Urinary bladder (tissue), 4 donors: ENCODE measurements at regions not wholly inside any gene's neighbourhood (a gene's known extent, or its start where the extent isn't known, plus 50 kb on each side); places are given as distances from the start of the nearest gene placed in this dataset. TPM values are rescaled to one million over a fixed set of nuclear protein-coding genes. Genes with fewer than 3 reads are reported as not detected.

ENCODE experiments used
- DNase-seq: peaks from one replicate; pipeline ENCODE4 v3.0.0-alpha.2; 2015; ENCODE audit errors: extremely low spot score
- H3K27ac ChIP-seq: one replicate; pipeline ENCODE4 v1.5.1; 2013; ENCODE audit warnings: low read depth, mild to moderate bottlenecking, moderate library complexity
- H3K36me3 ChIP-seq: one replicate; pipeline ENCODE4 v1.6.1; 2013; ENCODE audit warnings: mild to moderate bottlenecking, moderate library complexity; ENCODE audit not compliant: insufficient read depth
- H3K4me1 ChIP-seq: one replicate; pipeline ENCODE4 v1.6.1; 2013; ENCODE audit warnings: mild to moderate bottlenecking, moderate library complexity; ENCODE audit not compliant: insufficient read depth
- H3K4me3 ChIP-seq: one replicate; pipeline ENCODE4 v1.5.1; 2013; ENCODE audit warnings: low read depth, low read length
- WGBS: extraction: QIAGEN DNeasy Blood & Tissue Kit; methylation state at CpG from one replicate; pipeline ENCODE4 v1.1.7; 2013; 5-methylcytosine and 5-hydroxymethylcytosine counted together
- small RNA-seq: library from RNA; depleted of rRNA; stranded (forward); fragments of <200 nt; gene quantifications from one replicate; pipeline ENCODE3, GENCODE V24; 2014
- donor health status: healthy with polysubstance abuse.
- donor health status: healthy.

DNA sequence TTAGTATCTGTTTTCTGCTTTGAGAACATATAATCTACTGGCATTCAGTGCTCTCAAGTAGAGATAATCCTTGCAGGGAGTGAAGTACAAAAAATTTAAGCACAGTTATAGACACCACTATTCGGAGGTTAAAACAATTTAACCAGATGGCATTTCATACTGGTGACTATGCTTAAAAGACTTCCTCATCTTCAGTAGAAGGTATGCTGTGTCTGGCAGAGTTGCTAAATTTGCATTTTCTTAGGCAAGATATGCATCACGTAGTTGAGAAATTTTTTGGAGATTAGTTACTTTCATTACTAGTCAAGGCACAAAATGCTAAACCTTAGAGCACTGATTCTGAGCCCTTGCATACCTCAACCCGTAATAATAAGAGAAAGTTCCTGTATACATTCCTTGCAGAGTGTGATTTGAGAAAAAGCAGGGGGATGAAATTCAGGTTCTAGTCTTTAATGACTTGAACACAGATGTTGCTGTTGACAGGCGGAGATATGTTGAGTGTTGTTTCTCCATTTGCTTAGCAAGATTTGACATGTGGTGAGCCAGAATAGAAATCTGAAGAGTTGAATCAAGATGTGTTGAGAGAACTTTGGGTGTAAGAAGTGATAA is 70.8 kb upstream of the STARD4 start:
- WGBS, result 45% methylated on average over 4 of the region's 4 CpGs
- Histone ChIP-seq H3K27ac (no peak overlapping the region), H3K36me3 (no peaks in the 10 kb centered on the region), H3K4me1 (no peaks in the 10 kb centered on the region), H3K4me3 (no peak overlapping the region)
- DNase-seq, result no peak

DNA sequence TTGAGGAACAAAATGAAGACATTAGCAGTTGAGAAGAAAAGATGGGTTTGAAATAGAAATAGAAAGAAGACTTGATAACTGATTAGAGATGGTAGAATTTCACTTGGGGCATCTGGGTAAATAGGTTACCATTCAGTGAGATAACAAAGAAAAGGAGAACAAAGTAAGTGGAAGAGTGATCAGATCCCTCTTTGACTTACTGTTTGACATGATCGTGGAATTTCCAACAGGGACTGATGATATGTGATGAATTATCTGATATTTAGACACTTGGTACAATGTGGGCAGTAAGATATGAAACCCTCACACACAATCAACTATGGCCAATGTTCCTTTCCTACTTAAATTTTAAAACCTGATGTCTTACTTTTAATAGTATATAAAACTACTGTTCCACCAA is 70.1 kb upstream of the STARD4 start:
- Histone ChIP-seq H3K36me3 (no peaks in the 10 kb centered on the region), H3K4me1 (no peaks in the 10 kb centered on the region), H3K27ac (no peak overlapping the region), H3K4me3 (no peak overlapping the region)
- no peak for DNase-seq
- WGBS, result 94% methylated on average over 1 of the region's 1 CpG

DNA sequence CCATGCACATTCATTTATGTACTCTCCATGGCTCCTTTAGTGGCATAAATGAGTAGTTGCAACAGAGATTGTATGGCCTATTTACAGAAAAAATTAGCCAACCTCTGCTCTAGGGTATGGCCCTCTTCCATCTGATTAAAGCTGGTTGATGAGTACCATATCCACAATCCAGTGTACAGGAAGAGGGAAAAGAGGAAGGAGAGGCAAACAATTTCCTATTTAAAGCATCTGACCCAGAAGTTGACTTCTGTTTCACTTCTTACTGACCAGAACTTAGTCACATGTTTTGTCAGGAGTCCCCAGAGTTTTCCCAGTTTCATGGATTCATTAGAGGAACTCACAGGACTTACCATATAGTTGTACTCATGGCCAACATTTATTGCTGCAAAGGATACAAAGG is 68.6 kb upstream of the STARD4 start:
- Histone ChIP-seq H3K36me3 (no peaks in the 10 kb centered on the region), H3K27ac (no peak overlapping the region), H3K4me1 (no peaks in the 10 kb centered on the region), H3K4me3 (no peak overlapping the region)
- DNase-seq, result no peak

DNA sequence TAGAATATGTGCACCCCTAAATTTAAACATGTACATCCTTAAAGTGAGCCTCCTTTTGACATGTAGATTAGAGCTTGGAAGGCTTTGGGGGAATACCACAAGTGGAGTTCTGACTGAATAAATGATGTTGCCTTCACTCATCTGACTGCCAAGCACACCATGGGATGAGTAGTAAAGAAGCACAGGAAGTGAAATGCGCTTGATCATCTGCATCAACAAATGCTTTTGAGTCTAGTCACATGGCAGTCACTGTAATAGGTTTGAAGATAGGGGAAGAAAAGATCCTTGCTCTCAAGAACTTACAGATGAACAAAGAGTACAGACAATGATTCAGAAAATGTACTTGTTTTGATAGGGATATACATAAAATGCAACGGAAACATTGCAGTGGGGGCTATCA is 62.0 kb upstream of the STARD4 start:
- H3K4me1 ChIP-seq, result no peaks in the 10 kb centered on the region
- no peaks in the 10 kb centered on the region for H3K36me3 ChIP-seq
- no peak for DNase-seq
- WGBS, result 97% methylated on average over 2 of the region's 2 CpGs
- no peak overlapping the region for H3K4me3 ChIP-seq
- H3K27ac ChIP-seq, result no peak overlapping the region

DNA sequence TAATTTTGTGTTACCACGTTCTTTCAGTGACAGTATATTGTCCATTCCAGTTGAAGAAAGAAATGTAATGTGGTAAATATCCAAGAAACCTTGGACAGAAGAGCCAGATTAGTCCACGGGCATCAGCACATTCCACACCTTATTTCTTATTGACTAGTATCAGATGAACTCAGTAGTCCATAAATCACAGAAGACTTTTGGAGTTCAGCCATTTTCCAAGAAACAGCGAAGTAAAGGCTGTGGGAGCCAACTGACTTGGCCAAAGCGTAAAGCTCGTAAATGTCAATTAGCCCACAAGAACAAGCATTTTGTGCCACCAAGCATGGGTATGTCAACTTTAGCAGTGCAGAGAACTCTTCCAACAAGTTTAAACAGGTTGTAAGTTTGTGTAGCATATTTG is 60.2 kb upstream of the STARD4 start:
- DNase-seq, result no peak
- 58% methylated on average over 5 of the region's 5 CpGs for WGBS

DNA sequence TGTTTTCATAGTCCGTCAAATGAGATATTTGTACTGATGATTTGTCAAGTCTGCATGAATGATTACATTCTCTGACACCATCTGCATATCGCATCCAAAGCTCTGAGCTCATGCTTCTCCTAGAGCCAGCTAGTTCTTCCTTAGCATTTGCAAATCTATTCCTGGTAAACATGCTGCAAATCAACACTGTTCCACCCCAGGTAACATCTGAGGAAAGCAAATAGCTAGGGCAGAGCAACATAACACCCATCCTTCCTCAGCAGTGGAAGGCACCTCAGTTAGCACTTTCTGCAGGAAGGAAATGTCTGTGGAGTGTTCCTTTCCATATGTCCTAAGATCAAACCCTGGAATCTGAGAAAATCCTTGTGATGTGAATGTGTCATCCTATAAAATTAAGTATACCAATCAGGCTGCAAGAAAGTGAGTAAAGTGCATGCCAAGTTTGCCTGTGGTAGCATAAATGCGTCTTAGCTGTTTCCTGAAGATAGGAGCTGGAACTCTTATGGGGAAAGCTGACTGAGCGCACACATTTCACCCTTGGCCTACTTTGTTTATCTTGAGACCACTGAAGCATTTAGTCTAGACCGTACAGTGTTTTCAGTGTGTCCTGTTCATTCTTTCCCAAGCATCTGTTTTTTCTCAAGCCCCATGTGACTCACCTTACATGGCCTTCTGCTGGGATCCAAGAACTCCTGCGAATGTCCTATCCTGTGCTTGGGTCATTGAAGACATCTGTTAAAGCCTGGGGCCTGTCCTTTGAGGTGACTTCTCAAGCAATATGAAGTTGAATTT is 50.9 kb upstream of the STARD4 start:
- 44% methylated on average over 6 of the region's 6 CpGs for WGBS
- no peak for DNase-seq
- Histone ChIP-seq H3K36me3 (no peaks in the 10 kb centered on the region), H3K27ac (no peak overlapping the region), H3K4me3 (no peak overlapping the region), H3K4me1 (no peaks in the 10 kb centered on the region)

More for the DNA sequence above, 60.2 kb upstream of the STARD4 start:
- no peak overlapping the region for H3K4me3 ChIP-seq
- H3K27ac ChIP-seq, result no peak overlapping the region
- H3K36me3 ChIP-seq, result no peaks in the 10 kb centered on the region
- no peaks in the 10 kb centered on the region for H3K4me1 ChIP-seq

DNA sequence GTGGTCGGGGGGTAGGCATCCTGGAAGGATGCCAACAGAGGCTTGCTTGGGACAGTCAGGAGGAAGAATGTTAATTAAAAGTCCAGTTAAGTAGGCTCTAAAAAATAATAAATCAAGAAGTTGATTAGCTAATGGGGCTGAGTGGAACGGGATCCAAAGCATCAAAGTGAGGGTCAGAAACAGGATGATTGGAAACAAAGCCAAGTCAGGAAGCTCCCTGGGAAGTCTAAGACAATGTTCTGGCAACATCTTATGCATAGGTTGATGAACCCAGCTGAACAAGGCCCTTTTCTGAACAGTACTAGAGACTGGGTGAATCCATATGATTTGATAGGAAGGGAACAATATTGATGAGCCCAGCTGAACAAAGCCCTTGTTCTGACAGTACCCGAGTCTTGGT is 50.2 kb upstream of the STARD4 start:
- Histone ChIP-seq H3K4me1 (no peaks in the 10 kb centered on the region), H3K4me3 (no peak overlapping the region), H3K27ac (no peak overlapping the region), H3K36me3 (no peaks in the 10 kb centered on the region)
- WGBS, result 76% methylated on average over 3 of the region's 3 CpGs
- DNase-seq, result no peak

Small RNA genes in the stretch of these regions (small RNA-seq; reads per million reads assigned to genes)
- not detected for gene AC008967.1
- not detected for gene HMGN1P13
